ENCODE measurements at regions not wholly inside any gene's neighbourhood (a gene's known extent, or its start where the extent isn't known, plus 50 kb on each side); places are given as distances from the start of the nearest gene placed in this dataset.

DNA sequence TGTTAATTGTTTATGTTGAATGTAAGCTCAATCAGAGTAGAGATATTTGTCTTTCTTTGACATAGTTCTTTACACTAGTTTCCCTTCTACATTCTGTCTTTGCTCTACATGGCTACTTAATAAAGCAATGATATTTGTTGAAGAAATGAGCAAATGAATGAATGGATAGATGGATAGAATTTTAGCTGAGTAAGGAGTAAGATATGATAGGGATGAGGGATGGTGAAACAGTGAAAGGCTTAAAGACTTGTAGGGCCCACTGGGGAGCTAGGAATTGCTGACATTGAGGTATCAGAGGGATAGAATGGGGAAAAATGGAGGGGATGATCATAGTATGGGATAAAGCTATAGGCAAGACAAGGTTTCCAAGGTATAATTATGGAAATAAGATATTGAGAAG is 361.6 kb upstream of the SPHKAP start:
- DNase-seq (ENCODE audit: low spot score), result no peak
- H3K9me3 ChIP-seq (ENCODE audit: control insufficient read depth in 4 of 4, low read length in 3 of 4), result peaks cover 0 to 16% (median 7%) of the 10 kb centered on the region in 4 donors
- H3K27ac ChIP-seq (ENCODE audit: low read depth in 1 of 2, low read length in 2 of 2), result no peak overlapping the region
- H3K4me1 ChIP-seq (ENCODE audit: control insufficient read depth in 4 of 4, insufficient read depth in 4 of 4, low read length in 3 of 4), result no peaks in the 10 kb centered on the region
- no peak for TF ChIP-seq HNF4A (conservative IDR thresholded peaks at IDR 0.05)
- no peak for TF ChIP-seq GABPA (IDR thresholded peaks at IDR 0.05 in 1 of 2, conservative IDR thresholded peaks at IDR 0.05 in 1 of 2)
- no peak for TF ChIP-seq RAD21 (IDR thresholded peaks at IDR 0.05)
- no peak for TF ChIP-seq SP1 (IDR thresholded peaks at IDR 0.05)
- TF ChIP-seq, protein P1, sequence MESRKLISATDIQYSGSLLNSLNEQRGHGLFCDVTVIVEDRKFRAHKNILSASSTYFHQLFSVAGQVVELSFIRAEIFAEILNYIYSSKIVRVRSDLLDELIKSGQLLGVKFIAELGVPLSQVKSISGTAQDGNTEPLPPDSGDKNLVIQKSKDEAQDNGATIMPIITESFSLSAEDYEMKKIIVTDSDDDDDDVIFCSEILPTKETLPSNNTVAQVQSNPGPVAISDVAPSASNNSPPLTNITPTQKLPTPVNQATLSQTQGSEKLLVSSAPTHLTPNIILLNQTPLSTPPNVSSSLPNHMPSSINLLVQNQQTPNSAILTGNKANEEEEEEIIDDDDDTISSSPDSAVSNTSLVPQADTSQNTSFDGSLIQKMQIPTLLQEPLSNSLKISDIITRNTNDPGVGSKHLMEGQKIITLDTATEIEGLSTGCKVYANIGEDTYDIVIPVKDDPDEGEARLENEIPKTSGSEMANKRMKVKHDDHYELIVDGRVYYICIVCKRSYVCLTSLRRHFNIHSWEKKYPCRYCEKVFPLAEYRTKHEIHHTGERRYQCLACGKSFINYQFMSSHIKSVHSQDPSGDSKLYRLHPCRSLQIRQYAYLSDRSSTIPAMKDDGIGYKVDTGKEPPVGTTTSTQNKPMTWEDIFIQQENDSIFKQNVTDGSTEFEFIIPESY (IDR thresholded peaks at IDR 0.05), result no peak
- TF ChIP-seq, protein P2, sequence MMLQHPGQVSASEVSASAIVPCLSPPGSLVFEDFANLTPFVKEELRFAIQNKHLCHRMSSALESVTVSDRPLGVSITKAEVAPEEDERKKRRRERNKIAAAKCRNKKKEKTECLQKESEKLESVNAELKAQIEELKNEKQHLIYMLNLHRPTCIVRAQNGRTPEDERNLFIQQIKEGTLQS (IDR thresholded peaks at IDR 0.05), result no peak
- no peak for TF ChIP-seq NR2F2 (IDR thresholded peaks at IDR 0.05)
- no peak for TF ChIP-seq JUND (IDR thresholded peaks at IDR 0.05)
- TF ChIP-seq, protein P3, sequence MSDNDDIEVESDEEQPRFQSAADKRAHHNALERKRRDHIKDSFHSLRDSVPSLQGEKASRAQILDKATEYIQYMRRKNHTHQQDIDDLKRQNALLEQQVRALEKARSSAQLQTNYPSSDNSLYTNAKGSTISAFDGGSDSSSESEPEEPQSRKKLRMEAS (IDR thresholded peaks at IDR 0.05), result no peak
- TF ChIP-seq EGR1 (IDR thresholded peaks at IDR 0.05; ENCODE audit: low read depth in 2 of 2), result no peak
- peaks cover 0 to 6% (median 0%) of the 10 kb centered on the region in 4 donors for H3K27me3 ChIP-seq (ENCODE audit: control insufficient read depth in 4 of 4, insufficient read depth in 4 of 4, low read length in 3 of 4)
- H3K9ac ChIP-seq (ENCODE audit: low read depth in 1 of 2, low read length in 2 of 2), result no peak overlapping the region
- H3K36me3 ChIP-seq (ENCODE audit: control insufficient read depth in 4 of 4, insufficient read depth in 3 of 4, low read depth in 1 of 4, low read length in 3 of 4), result no peaks in the 10 kb centered on the region
- H3K4me3 ChIP-seq (ENCODE audit: low read depth in 1 of 3, low read length in 3 of 3), result no peak overlapping the region

DNA sequence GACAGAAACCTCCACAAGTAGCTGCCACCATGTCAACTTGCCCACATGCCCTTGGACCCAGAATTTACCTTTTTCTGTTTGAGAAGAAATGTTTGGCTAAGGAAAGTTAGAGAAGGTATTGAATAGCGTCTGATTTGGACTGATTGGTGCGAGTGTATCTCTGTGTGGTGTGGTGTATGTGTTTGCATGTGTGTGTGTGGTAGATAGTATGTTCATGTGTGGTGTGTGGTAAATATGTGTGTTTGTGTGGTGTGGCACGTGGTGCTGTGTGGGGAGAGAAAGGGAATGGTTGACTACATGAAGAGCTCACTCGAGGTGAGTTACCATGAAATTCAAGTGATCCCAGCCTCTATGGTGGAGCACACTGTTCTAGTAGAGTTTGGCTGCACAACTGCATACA is 360.8 kb upstream of the SPHKAP start:
- 82% methylated on average over 4 of the region's 4 CpGs for WGBS
- H3K9ac ChIP-seq (ENCODE audit: low read depth in 1 of 2, low read length in 2 of 2), result no peak overlapping the region
- no peak overlapping the region for H3K4me3 ChIP-seq (ENCODE audit: low read depth in 1 of 3, low read length in 3 of 3)
- TF ChIP-seq, protein P4, sequence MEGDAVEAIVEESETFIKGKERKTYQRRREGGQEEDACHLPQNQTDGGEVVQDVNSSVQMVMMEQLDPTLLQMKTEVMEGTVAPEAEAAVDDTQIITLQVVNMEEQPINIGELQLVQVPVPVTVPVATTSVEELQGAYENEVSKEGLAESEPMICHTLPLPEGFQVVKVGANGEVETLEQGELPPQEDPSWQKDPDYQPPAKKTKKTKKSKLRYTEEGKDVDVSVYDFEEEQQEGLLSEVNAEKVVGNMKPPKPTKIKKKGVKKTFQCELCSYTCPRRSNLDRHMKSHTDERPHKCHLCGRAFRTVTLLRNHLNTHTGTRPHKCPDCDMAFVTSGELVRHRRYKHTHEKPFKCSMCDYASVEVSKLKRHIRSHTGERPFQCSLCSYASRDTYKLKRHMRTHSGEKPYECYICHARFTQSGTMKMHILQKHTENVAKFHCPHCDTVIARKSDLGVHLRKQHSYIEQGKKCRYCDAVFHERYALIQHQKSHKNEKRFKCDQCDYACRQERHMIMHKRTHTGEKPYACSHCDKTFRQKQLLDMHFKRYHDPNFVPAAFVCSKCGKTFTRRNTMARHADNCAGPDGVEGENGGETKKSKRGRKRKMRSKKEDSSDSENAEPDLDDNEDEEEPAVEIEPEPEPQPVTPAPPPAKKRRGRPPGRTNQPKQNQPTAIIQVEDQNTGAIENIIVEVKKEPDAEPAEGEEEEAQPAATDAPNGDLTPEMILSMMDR (IDR thresholded peaks at IDR 0.05; ENCODE audit: low read depth, low read length, missing input control), result no peak
- TF ChIP-seq HNF4G (IDR thresholded peaks at IDR 0.05), result no peak
- TF ChIP-seq, protein P1 (IDR thresholded peaks at IDR 0.05), result no peak
- TF ChIP-seq TAF1 (conservative IDR thresholded peaks at IDR 0.05), result no peak
- no peak for DNase-seq (ENCODE audit: low spot score)
- no peaks in the 10 kb centered on the region for H3K36me3 ChIP-seq (ENCODE audit: control insufficient read depth in 4 of 4, insufficient read depth in 3 of 4, low read depth in 1 of 4, low read length in 3 of 4)
- H3K27me3 ChIP-seq (ENCODE audit: control insufficient read depth in 4 of 4, insufficient read depth in 4 of 4, low read length in 3 of 4), result peaks cover 0 to 6% (median 0%) of the 10 kb centered on the region in 4 donors
- H3K4me1 ChIP-seq (ENCODE audit: control insufficient read depth in 4 of 4, insufficient read depth in 4 of 4, low read length in 3 of 4), result no peaks in the 10 kb centered on the region
- peaks cover 0 to 16% (median 7%) of the 10 kb centered on the region in 4 donors for H3K9me3 ChIP-seq (ENCODE audit: control insufficient read depth in 4 of 4, low read length in 3 of 4)
- H3K27ac ChIP-seq (ENCODE audit: low read depth in 1 of 2, low read length in 2 of 2), result no peak overlapping the region

Data from liver (tissue), 8 donors.